Endometrial microvascular endothelial cells (primary cell): ENCODE measurements at regions not wholly inside any gene's neighbourhood (a gene's known extent, or its start where the extent isn't known, plus 50 kb on each side); places are given as distances from the start of the nearest gene placed in this dataset.

ENCODE experiments used
- in situ Hi-C: cut with HindIII; loops from 2 replicates; pipeline ENCODE4 v1.10.0; 2017; ENCODE audit warnings: low sequenced_read_pairs, low pct_unique_long_range_greater_than_20kb; ENCODE audit errors: inconsistent ontology term

GRCh38 chr17:68714676-68715075 is 113.5 kb upstream of the FAM20A start:
- in situ Hi-C loops: no loop called here

DNA sequence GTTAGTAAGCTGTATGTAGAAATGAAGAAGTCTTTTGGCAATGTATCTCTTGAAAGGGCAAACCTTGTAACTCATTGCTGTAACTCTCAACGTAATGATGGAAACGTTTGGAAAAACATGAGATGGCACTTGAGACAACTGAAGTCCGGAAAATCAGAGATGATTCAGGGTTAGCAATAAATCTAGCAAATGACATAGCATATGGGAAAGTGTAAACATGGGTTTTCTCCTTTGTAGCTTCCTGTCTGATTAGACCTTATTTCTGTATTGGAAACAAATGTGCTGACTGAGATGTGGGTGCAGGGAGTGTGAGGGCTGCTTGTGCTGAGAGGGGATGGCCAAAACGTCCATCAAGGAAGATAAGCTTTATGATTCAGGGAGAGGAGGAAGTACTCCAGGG is 110.7 kb upstream of the FAM20A start:
- in situ Hi-C loops: no loop called here

DNA sequence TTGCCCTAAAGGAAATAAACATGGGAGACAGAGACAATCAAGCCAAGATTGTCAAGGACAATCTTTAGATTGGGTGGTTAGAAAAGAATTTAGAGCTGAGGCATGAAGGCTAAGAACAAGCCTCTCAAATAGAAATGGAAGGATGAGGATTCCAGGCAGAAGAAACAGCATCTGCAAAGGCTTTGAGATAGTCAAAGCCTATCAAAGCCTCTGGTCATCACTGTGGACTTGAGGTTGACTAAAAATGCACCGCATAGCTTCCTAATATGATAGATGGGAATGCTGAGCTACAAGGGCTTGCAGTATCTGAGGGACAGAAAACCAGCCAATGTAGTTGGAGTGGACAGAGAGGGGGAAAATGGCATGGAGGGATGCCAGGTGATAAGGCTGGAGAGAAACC is 109.8 kb upstream of the FAM20A start:
- in situ Hi-C loops: no loop called here

- in situ Hi-C loops: no loop called here
These were observed 109.0 kb upstream of the FAM20A start for GRCh38 chr17:68710035-68710780.

DNA sequence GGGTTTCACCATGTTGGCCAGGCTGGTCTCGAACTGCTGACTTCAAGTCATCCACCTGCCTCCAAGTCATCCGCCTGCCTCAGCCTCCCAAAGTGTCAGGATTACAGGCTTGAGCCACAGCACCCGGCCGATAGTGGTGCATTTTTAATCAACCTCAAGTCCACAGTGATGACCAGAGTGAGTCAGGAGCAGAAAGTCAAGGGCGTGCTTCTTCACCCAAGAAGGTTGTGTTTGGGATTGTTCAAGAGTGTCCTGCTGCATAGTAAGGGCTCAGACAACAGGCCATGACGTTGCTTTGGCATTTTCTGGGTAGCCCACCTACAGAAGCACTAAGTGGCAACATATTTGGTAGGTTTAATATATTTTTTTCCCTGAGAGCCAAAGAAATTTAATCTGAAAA is 108.3 kb upstream of the FAM20A start:
- in situ Hi-C loops: no loop called here

DNA sequence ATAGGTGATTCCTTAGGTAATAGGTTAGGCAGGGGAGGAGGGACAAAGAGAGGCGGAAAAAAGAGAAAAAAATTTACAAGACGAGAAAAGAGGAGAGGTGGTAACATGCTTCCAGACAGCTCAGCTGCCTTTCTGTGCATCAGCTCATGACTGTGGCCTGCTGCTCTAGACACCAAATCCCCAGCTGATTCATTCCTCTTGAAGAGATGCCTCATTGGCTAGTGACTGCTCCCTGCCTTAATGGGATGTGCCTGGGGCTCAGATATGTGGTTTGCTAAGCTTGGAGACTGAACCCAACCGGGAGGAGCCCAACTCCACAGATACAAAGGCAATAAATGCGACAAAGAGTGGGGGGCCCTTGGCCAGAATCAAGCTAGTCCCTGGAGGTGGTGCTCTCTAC is 105.9 kb upstream of the FAM20A start:
- in situ Hi-C loops: no loop called here

DNA sequence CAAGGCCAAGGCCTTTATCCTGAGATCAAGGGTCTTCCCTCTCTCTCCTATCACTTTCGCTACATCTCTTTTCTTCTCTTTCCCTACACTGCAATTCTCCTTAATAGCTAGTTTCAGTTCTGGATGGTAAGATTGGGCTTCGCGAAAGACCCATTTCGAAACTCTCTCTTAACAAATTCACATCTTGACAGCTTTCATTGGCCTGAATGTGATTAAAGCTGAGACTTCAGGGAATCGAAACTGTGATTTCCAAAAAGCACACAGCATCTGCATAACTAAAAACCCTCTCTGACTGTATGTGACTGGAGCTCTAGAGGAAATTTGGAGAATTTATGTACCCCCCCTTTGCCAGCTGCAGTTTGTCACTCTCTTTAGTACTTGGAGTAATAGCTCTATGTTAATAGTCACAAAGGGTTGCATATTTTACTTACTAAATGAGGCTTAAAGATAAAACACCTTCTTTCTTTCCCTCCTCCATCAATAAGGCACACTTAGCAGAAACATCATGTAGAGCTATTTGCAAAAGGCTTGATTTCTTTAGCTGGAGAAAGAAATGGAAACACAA is 105.3 kb upstream of the FAM20A start:
- in situ Hi-C loops: no loop called here

DNA sequence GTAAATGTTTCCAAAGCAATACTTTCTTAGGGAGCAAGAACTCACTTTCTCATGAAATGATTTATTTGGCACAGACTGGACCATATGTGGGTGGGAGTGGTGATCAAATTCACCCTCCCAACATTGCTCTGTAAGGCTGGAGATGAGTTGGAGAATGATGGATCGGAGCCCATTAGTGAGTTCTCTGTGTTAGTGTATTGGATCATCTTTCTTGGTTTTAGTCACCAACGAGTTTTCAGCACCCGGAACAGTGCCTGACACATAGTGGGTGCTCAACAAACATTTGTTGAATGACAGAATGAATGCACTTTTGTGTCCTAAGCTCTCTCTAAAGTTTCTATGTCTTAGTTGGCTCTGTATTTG is 104.5 kb upstream of the FAM20A start:
- in situ Hi-C loops: no loop called here

DNA sequence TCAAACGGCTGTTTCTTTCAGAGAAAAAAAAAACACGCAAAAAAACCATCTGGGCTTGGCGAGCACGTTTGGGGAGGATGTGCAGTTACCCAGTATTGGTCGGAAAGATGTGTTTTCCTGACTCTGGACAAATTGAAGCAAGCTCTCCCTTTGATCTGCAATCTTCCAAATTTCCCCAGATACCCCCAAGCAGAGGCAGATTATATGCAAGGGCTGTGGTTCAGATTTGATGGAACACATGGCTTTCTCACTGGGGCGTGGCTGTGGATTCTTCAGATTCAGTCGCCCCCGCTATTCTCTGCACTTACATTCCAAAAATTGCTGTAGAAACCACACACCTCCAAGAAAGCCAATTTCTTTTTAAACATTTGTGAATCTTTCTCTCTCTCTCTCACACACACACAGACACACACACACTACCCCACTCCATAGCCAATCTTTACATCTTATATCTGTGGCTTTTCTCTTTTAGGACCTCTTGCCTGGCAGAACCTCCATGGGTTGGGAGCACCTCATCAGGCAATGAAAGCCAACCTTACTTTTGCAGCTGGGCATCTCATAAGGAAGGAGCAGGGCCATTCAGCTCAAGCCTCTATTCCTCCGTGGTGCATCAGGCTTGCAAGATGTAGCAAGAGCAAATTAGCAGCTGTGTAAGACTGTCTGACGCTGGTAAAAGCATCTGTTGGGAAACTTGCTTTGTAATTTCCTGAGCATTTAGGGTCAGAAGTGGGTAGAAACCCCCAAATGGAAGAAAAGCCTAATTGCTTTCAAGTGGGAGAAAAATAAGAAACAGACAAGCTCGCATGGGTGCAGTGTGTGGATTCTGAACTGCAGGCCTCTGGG is 103.9 kb upstream of the FAM20A start:
- in situ Hi-C loops: no loop called here

DNA sequence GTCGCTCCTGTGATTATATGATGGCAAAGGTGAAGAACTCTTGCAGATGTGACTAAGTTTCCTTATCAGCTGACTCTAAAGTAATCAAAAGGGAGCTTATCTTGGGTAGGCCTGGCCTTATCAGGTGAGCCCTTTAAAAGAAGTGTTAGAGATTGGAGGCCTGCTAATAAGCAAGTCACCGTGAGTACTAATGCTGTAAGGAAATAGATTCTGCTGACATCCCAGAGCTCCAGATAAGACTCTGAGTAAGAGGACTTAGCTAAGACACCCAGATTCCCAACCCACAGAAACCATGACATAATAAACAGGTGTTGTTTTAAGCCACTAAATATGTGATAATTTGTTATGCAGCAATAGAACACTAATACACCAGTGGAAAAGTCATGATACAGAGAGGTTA is 99.9 kb upstream of the FAM20A start:
- in situ Hi-C loops: no loop called here

DNA sequence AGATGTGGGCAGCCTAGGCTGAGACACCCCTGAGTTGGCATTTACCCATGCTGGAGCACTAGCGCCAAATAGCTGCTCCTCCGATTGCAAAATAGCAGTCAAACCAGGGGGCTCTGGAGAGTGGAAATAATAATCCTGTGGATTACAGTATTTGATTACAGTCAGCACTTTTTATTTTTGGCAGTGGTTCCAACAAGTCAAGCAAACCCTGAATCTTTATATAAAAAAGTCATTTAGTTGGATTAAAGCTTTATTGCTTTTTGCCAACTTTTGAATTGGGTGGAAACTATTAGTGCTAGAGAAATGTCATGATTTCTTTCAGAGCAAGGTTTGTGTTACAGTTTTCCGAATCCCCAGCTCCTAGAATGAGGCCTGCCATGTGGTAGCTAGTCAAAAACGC is 99.3 kb upstream of the FAM20A start:
- in situ Hi-C loops: no loop called here

DNA sequence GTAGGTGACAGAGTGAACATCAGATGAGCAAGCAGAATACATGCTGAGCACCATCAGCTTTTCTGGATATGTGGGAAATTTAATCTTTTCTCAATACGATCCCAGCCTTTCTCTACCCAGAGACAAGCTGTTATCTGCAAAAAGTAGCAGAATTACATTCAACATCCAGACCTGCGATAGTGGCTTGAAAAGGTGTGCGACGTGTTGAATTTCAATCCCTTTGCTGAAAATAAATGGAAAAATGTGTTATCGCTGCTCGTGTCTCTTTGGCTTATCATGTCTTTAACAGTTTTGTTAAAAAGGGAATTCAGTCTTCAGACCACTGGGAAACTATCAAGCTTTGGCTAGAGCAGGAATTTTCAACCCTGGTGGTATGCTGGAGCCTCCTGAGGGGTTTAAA is 98.8 kb upstream of the FAM20A start:
- in situ Hi-C loops: no loop called here

GRCh38 chr17:68698746-68699145 is 97.6 kb upstream of the FAM20A start:
- in situ Hi-C loops: no loop called here

- in situ Hi-C loops: no loop called here
These were observed 96.7 kb upstream of the FAM20A start for GRCh38 chr17:68697850-68698361.

GRCh38 chr17:68695659-68696058 is 94.5 kb upstream of the FAM20A start:
- in situ Hi-C loops: no loop called here

- in situ Hi-C loops: no loop called here
These were observed 93.8 kb upstream of the FAM20A start for GRCh38 chr17:68694791-68695485.

DNA sequence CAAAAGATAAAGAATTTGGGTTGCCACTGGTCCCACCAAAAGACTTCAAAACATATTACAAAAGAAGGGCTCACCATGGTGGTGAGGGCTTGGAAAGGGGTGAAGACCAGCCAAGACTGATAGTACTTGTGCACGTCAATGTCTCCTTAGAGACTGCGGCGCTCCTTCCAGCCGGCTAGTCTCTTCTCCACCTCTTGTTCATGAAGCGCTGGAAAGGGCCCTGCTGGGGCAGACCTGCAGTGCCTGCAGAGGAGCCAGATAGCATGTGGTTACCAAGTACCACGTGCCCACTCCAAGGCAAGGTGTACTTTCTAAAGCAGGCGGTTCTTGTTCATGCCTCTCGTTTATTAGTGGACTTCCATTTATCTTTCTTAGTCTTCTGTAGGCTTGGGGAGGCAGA is 92.7 kb upstream of the FAM20A start:
- in situ Hi-C loops: no loop called here

DNA sequence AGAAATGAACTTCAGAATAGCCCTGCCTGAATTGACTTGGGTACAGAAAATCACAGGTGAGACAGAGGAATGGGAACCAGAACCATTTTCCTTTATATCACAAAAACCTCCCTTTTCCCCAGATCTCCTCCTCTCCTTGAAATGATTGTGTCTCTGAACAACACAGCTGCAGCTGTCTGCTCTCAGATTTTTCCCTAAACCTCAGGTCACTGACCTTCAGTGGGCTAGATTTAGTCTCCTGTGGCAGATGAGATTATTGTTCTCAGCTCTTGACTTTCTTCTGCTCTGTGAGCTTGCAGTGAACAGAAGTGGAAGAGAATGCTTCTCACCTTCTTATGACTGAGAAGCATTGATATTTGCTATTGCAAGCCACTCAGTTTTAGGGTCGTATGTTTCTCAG is 92.3 kb upstream of the FAM20A start:
- in situ Hi-C loops: no loop called here
